ENCODE measurements at regions not wholly inside any gene's neighbourhood (a gene's known extent, or its start where the extent isn't known, plus 50 kb on each side); places are given as distances from the start of the nearest gene placed in this dataset.

DNA sequence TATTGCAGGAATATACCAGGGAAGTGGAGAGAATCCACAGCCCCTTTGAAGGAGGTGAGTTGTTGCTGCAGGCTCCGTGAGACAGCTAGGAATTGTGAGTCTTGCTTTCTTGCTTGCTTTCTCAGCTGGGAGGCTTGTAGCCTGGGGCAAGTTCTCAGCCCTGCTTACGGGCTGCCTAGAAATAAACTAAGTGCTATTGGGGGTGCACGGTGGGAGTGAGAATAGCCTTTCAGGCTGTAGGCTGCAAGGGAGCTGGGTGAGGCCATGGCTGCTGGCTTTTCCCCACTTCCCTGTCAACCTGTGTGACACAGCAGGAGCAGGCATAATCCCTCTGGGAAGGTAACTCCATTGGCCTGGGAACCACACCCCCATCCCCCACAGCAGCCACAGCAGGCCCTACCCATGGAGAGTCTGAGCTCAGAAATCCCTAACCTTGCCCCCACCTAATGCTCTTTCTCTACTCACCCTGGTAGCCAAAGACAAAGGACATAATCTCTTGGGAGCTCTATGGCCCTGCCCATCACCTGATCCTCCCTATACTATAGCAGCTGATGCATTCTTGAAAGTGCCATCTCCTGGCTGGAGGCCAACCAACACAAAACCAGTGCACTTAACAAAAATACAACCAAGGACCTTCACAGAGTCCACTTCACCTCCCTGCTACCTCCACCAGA lies 113.0 kb downstream of the MMRN1 start:
- DNase-seq: no peak

- DNase-seq: no peak
Observed at GRCh38 chr4:90012918-90013317, 114.3 kb upstream of the CCSER1 start.

DNA sequence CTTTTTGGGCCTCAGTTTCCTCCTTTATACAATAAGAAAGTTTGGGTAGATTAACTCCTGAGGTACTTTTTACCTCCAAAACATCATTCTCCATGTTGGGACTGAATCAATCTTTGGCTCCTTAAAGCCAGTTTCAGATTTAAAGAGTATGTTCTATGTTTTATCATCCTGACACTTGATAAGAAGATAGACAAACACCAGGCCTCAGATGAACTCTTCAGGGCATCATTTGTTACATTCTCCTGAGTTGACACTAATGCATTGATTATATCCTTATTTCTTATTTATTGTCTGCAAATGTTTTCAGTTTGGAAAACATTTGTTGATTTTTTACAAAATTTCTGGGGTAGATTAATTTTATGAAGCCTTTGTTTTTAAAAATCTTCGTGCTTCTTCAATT lies 102.7 kb upstream of the CCSER1 start:
- no peak for DNase-seq

- DNase-seq: peak; percentile 1
Observed at GRCh38 chr4:90025248-90025647, 101.9 kb upstream of the CCSER1 start.

GRCh38 chr4:90027565-90027964 lies 99.6 kb upstream of the CCSER1 start:
- no peak for DNase-seq

GRCh38 chr4:90028460-90028859 lies 98.7 kb upstream of the CCSER1 start:
- no peak for DNase-seq

- DNase-seq: no peak
Observed at GRCh38 chr4:90030202-90030601, 97.0 kb upstream of the CCSER1 start.

- no peak for DNase-seq
Observed at GRCh38 chr4:90030953-90031352, 96.2 kb upstream of the CCSER1 start.

DNA sequence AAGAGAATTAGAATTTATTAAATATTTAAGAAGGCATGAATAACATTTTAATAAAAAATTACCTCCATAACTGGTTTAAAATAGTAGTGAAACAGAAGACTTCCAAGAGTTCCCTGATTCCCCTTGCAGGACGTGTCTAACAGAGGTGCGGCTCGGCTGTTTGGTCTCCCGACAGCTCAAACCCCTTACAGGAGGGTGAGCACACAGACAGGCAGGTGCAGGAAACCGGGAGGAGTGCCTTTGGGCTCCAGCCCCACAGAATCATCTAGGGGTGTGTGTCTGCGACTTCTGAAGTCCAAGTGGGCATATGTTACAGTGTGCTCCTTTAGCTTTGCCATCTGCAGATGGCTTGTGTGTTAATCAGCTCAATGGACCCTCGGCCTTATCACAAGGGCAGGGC lies 88.1 kb upstream of the CCSER1 start:
- DNase-seq: no peak

GRCh38 chr4:90051999-90052398 lies 75.2 kb upstream of the CCSER1 start:
- DNase-seq: no peak

- no peak for DNase-seq
Observed at GRCh38 chr4:90057091-90057490, 70.1 kb upstream of the CCSER1 start.

DNA sequence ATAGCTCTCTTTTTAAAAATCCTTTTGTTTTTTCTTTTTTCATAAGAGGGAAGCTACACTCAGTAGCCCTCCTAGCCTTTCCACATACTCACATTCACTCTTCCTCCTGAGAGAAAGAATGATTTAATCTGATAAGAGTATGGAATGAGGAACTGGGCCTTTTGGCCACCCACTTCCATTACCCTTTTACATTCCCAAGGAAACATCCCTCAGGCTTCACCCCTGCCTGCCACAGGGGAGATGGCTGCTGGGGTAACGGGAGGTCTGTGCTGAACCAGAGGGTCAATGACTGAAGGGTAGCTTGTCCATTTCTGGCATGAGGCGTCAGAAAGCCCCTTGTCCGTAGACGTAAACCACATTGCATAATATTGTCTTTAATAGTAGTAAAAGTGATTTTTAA lies 67.2 kb upstream of the CCSER1 start:
- DNase-seq: no peak

GRCh38 chr4:90061881-90062280 lies 65.3 kb upstream of the CCSER1 start:
- DNase-seq: no peak

GRCh38 chr4:90064196-90064595 lies 63.0 kb upstream of the CCSER1 start:
- no peak for DNase-seq

- no peak for DNase-seq
Observed at GRCh38 chr4:90069151-90069550, 58.0 kb upstream of the CCSER1 start.

- DNase-seq: no peak
Observed at GRCh38 chr4:90071289-90072235, 55.6 kb upstream of the CCSER1 start.

DNA sequence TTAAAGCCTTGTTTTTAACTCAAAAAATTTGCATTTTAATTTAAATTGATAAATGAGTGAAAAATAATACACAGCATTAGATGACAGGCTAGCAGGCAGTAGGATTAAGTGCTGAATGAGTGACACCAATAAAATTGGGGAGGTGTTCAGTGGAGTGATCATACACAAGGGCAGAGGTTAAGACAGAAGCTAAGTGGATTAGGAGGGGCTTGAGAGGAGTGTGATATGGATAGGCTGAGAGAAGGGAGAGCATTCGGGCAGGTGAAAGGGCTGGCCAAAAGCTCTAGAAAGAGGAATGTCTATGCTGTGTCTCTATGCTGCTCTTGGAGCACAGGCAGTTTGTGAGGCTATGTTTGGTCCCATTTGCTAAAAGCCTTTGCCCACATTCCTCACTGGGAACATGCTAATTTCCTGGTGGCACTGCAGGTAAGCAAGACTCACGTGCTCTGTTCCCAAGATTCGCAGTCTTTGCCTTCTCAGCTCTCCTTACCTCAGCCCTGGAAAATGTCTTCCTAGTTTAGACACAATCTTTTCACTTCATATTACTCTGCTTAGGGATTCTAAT lies 52.8 kb upstream of the CCSER1 start:
- DNase-seq: no peak

All from fibroblast of skin of back (primary cell).